ENCODE measurements at regions not wholly inside any gene's neighbourhood (a gene's known extent, or its start where the extent isn't known, plus 50 kb on each side); places are given as distances from the start of the nearest gene placed in this dataset.

GRCh38 chr7:45984386-45985295 lies 63.6 kb upstream of the IGFBP3 start:
- TF ChIP-seq, protein P1, sequence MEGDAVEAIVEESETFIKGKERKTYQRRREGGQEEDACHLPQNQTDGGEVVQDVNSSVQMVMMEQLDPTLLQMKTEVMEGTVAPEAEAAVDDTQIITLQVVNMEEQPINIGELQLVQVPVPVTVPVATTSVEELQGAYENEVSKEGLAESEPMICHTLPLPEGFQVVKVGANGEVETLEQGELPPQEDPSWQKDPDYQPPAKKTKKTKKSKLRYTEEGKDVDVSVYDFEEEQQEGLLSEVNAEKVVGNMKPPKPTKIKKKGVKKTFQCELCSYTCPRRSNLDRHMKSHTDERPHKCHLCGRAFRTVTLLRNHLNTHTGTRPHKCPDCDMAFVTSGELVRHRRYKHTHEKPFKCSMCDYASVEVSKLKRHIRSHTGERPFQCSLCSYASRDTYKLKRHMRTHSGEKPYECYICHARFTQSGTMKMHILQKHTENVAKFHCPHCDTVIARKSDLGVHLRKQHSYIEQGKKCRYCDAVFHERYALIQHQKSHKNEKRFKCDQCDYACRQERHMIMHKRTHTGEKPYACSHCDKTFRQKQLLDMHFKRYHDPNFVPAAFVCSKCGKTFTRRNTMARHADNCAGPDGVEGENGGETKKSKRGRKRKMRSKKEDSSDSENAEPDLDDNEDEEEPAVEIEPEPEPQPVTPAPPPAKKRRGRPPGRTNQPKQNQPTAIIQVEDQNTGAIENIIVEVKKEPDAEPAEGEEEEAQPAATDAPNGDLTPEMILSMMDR (IDR thresholded peaks at IDR 0.05) = peak in 6 of 9 donors; percentile 20 to 40 (median 30)
- H3K27ac ChIP-seq = peak overlapping the region in 1 of 10 donors; percentile 15
- no peaks in the 10 kb centered on the region for H3K27me3 ChIP-seq
- DNase-seq = no peak
- 60 to 68% methylated on average over 6 of the region's 6 CpGs for WGBS, 2 donors
- peaks cover 0 to 19% (median 0%) of the 10 kb centered on the region in 9 donors for H3K4me1 ChIP-seq
- no peaks in the 10 kb centered on the region for H3K36me3 ChIP-seq
- intact Hi-C loops (cut with DNase I) = loop anchor here in 1 of 10 donors (5.0 kb wide), 1 partner anchor 368 kb away; no protein-coding TSS in a partner anchor
- H3K9me3 ChIP-seq = peaks cover 0 to 6% (median 0%) of the 10 kb centered on the region in 11 donors
- peak in 4 of 8 donors; percentile 46 to 53 (median 50) for ATAC-seq
- no peak overlapping the region for H3K4me3 ChIP-seq

DNA sequence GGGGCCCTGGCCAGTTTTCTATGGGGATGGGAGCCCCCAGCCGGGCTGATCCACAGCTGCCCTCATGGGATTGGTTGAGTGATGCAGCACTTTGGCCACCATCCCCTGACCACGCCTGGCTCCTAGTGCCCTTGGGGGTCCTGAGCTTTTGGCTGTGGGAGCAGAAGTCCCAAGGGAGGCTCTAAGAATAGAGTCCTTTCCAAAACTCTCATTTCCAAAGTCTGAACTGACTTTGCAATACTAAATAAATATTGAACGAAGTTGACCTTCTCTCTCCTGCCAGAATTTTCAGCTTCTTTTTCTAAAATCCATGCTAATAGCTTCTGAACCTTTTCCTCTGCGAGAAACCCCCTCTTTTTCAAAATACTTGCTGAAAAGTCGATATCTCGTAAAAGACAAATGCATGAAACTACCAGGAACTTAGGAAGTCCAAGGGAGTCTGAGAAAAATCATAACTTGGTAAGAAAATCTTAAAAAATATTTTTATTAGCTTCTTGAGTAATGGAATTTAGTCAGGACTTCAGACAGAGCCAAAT lies 62.7 kb upstream of the IGFBP3 start:
- DNase-seq (peak in 1 of 2 donors; percentile 23), ATAC-seq (no peak)
- Histone ChIP-seq H3K36me3 (no peaks in the 10 kb centered on the region), H3K4me3 (no peak overlapping the region), H3K4me1 (peaks cover 0 to 24% (median 1%) of the 10 kb centered on the region in 9 donors), H3K27me3 (no peaks in the 10 kb centered on the region), H3K27ac (peak overlapping the region in 2 of 10 donors; percentile 11 to 21), H3K9me3 (peaks cover 0 to 6% (median 0%) of the 10 kb centered on the region in 11 donors)
- 66% methylated on average over 6 of the region's 6 CpGs for WGBS, 2 donors
- TF ChIP-seq, protein P1 (IDR thresholded peaks at IDR 0.05) = no peak
- intact Hi-C loops (cut with DNase I) = loop anchor here in 1 of 10 donors (5.0 kb wide), 1 partner anchor 369 kb away; no protein-coding TSS in a partner anchor

GRCh38 chr7:45982907-45983719 lies 62.0 kb upstream of the IGFBP3 start:
- peaks cover under 1 to 31% (median 5%) of the 10 kb centered on the region in 9 donors for H3K4me1 ChIP-seq
- peak in 1 of 8 donors; percentile 15 for ATAC-seq
- 80 to 86% methylated on average over 11 of the region's 11 CpGs for WGBS, 2 donors
- H3K27me3 ChIP-seq = no peaks in the 10 kb centered on the region
- H3K36me3 ChIP-seq = no peaks in the 10 kb centered on the region
- TF ChIP-seq, protein P1 (IDR thresholded peaks at IDR 0.05) = no peak
- peaks cover 0 to 6% (median 0%) of the 10 kb centered on the region in 11 donors for H3K9me3 ChIP-seq
- DNase-seq = no peak
- intact Hi-C loops (cut with DNase I) = loop anchor here in 1 of 10 donors (5.0 kb wide), 1 partner anchor 369 kb away; no protein-coding TSS in a partner anchor
- peak overlapping the region in 2 of 10 donors; percentile 11 to 21 for H3K27ac ChIP-seq
- no peak overlapping the region for H3K4me3 ChIP-seq
